ENCODE measurements at regions not wholly inside any gene's neighbourhood (a gene's known extent, or its start where the extent isn't known, plus 50 kb on each side); places are given as distances from the start of the nearest gene placed in this dataset.

GRCh38 chr6:74733830-74734620, 471.8 kb downstream of the COL12A1 start:
- Histone ChIP-seq H3K27me3 (ENCODE audit: control insufficient read depth in 1 of 2, insufficient read depth in 2 of 2, low read length in 2 of 2) (no peaks in the 10 kb centered on the region), H3K4me3 (replicated peaks in 1 of 3; ENCODE audit: insufficient read depth in 1 of 3, low read depth in 2 of 3, low read length in 3 of 3) (no peak overlapping the region), H3K4me1 (ENCODE audit: insufficient read depth, low read length) (no peaks in the 10 kb centered on the region), H2AFZ (ENCODE audit: low read length) (no peak overlapping the region), H3K9me3 (ENCODE audit: low read length) (no peaks in the 10 kb centered on the region), H3K79me2 (ENCODE audit: insufficient read depth, low read length) (no peaks in the 10 kb centered on the region), H3K27ac (ENCODE audit: extremely low read length, insufficient read depth, low read length) (no peak overlapping the region), H3K9ac (ENCODE audit: insufficient read depth, low read depth, low read length) (no peak overlapping the region), H4K20me1 (ENCODE audit: insufficient read depth, low read length) (no peaks in the 10 kb centered on the region), H3K4me2 (ENCODE audit: low read depth, low read length) (no peak overlapping the region), H3K36me3 (replicated peaks in 1 of 2; ENCODE audit: control insufficient read depth in 1 of 2, insufficient read depth in 2 of 2, low read length in 2 of 2) (no peaks in the 10 kb centered on the region)
- no TSS peak for BruUV-seq (replicated peaks)
- no peak for ATAC-seq
- WGBS (ENCODE audit: low lambda C conversion rate) = 2% methylated on average over 2 of the region's 2 CpGs
- DNase-seq (ENCODE audit: low spot score) = no peak
- no peak for FAIRE-seq
- TF ChIP-seq ATF7 (IDR thresholded peaks at IDR 0.05) = 0 out of 2 replicates have a peak, but pooled peaks have one; percentile 7
- no peak for TF ChIP-seq ATF7 (CRISPR knock-in tag; IDR thresholded peaks at IDR 0.05)
- no peak for TF ChIP-seq U2AF2 (IDR thresholded peaks at IDR 0.05; ENCODE audit: low read depth, low read length)
- in situ Hi-C loops (cut with HindIII; ENCODE audit: extremely low pct_ligation_motif_present, low pct_unique_long_range_greater_than_20kb) (no loop called here), intact Hi-C loops (cut with micrococcal nuclease; ENCODE audit: unreplicated experiment) (no loop called here)
- ChIA-PET CTCF (ENCODE audit: low intra/inter-chr PET ratio, low total read pairs) (no interaction called here), POLR2A (no interaction called here)

- Histone ChIP-seq H3K4me1 (ENCODE audit: insufficient read depth, low read length) (no peaks in the 10 kb centered on the region), H4K20me1 (ENCODE audit: insufficient read depth, low read length) (no peaks in the 10 kb centered on the region), H3K27ac (ENCODE audit: extremely low read length, insufficient read depth, low read length) (no peak overlapping the region), H3K9ac (ENCODE audit: insufficient read depth, low read depth, low read length) (no peak overlapping the region), H3K27me3 (ENCODE audit: control insufficient read depth in 1 of 2, insufficient read depth in 2 of 2, low read length in 2 of 2) (no peaks in the 10 kb centered on the region), H3K79me2 (ENCODE audit: insufficient read depth, low read length) (no peaks in the 10 kb centered on the region), H3K4me2 (ENCODE audit: low read depth, low read length) (no peak overlapping the region), H3K4me3 (replicated peaks in 1 of 3; ENCODE audit: insufficient read depth in 1 of 3, low read depth in 2 of 3, low read length in 3 of 3) (no peak overlapping the region), H3K36me3 (replicated peaks in 1 of 2; ENCODE audit: control insufficient read depth in 1 of 2, insufficient read depth in 2 of 2, low read length in 2 of 2) (no peaks in the 10 kb centered on the region), H3K9me3 (ENCODE audit: low read length) (no peaks in the 10 kb centered on the region), H2AFZ (ENCODE audit: low read length) (no peak overlapping the region)
- ATAC-seq (no peak), FAIRE-seq (no peak), DNase-seq (ENCODE audit: low spot score) (no peak)
- intact Hi-C loops (cut with micrococcal nuclease; ENCODE audit: unreplicated experiment) = no loop called here
- POLR2A ChIA-PET = no interaction called here
- BruUV-seq (replicated peaks) = no TSS peak
- in situ Hi-C loops (cut with HindIII; ENCODE audit: extremely low pct_ligation_motif_present, low pct_unique_long_range_greater_than_20kb) = no loop called here
- 0% methylated on average over 4 of the region's 4 CpGs for WGBS (ENCODE audit: low lambda C conversion rate)
- CTCF ChIA-PET (ENCODE audit: low intra/inter-chr PET ratio, low total read pairs) = no interaction called here
- TF ChIP-seq ZNF784 (CRISPR knock-in tag; IDR thresholded peaks at IDR 0.05; ENCODE audit: borderline replicate concordance) (no peak), BRD4 (CRISPR knock-in tag; IDR thresholded peaks at IDR 0.05) (no peak), ZNF451 (CRISPR knock-in tag; IDR thresholded peaks at IDR 0.05) (no peak), HOXA7 (CRISPR knock-in tag; IDR thresholded peaks at IDR 0.05) (no peak), ZNF431 (CRISPR knock-in tag; IDR thresholded peaks at IDR 0.05; ENCODE audit: borderline replicate concordance, low read depth) (no peak), ZKSCAN8 (CRISPR knock-in tag; IDR thresholded peaks at IDR 0.05; ENCODE audit: borderline replicate concordance) (no peak), XBP1 (CRISPR knock-in tag; IDR thresholded peaks at IDR 0.05) (no peak), SNAPC4 (CRISPR knock-in tag; IDR thresholded peaks at IDR 0.05) (no peak), THAP8 (CRISPR knock-in tag; IDR thresholded peaks at IDR 0.05; ENCODE audit: borderline replicate concordance) (no peak), HNRNPH1 (optimal IDR thresholded peaks at IDR 0.05; ENCODE audit: low read depth, low read length) (no peak)
Measured at GRCh38 chr6:74731931-74732330, 473.9 kb downstream of the COL12A1 start.

Measured in HepG2 (cell line).